Body of pancreas (tissue), 4 donors: ENCODE measurements at regions not wholly inside any gene's neighbourhood (a gene's known extent, or its start where the extent isn't known, plus 50 kb on each side); places are given as distances from the start of the nearest gene placed in this dataset.
"Not testable (repeated sequence)": the region's sequence is repeated elsewhere in the genome, so short reads cannot be mapped to it uniquely, and the experiment has no call there.

Source experiments
- CTCF ChIP-seq, 7 experiments: fragments of 450-650 bp in 4 of 7; fragments of 200-600 bp in 3 of 7; sonication (generic) in 3 of 7; IDR thresholded peaks; one replicate each; pipeline ENCODE4 v1.5.1; 2016 to 2019; ENCODE audit warnings: antibody characterized with exemption in 7 of 7
- POLR2A ChIP-seq, 3 donors: fragments of 450-650 bp; IDR thresholded peaks; one replicate each; pipeline ENCODE4 v1.6.1; 2016; ENCODE audit warnings: antibody characterized with exemption in 3 of 3, mild to moderate bottlenecking in 2 of 3

- TF ChIP-seq CTCF, POLR2A (IDR thresholded peaks at IDR 0.05): not testable (repeated sequence)
These were observed 126.4 kb downstream of the KLRB1 start for GRCh38 chr12:9481289-9481688.
